ENCODE measurements at regions not wholly inside any gene's neighbourhood (a gene's known extent, or its start where the extent isn't known, plus 50 kb on each side); places are given as distances from the start of the nearest gene placed in this dataset.

DNA sequence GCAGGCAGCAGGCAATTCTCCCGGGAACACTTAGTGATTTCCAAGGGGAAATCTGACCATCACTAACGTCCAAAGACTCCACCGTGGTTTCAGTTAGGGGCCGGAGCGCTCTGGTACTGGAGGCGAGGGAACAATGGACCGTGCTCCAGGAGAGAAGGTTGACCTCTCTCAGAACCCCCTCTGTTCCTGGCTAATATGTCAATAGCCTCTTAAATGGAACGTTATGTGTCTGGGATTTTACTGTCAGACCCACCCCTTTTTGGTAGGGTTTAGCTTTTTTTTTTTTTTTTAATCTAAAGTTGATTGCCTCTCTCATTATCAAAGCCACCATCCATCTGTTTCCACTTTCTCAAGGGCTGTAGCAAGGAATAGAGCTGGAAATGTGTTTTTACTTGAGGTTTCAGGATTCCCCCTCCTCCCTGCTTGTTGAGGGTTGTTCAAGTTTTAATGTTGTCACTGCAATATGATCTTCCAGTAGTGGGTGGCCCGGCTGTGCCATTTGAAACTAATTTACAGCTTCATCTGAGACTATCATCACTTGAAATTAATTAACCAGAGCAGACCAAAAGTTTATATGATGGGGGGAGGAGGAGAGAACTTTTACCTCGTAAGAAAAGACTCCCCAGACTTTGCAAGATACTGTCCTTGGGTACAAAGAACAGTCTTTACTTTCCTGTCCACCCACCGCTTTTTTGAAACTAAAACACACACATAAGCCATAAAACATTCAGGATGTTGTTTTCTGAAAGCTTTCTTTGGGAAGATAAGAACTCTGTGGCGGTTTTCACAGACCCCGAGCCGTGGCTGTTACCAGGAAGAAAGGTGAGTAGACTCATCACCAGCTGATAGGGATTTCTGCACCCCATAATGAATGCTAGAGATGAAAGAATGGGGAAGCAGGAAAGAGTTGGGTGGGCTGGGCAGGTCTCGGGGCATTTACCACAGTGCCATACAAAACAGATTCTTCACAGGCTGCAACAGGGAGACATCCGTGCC, 187.8 kb downstream of the UACA start:
- BruUV-seq (replicated peaks), result no TSS peak
- no peak for DNase-seq (ENCODE audit: extremely low read depth in 1 of 4, low spot score in 3 of 4)
- H2AFZ ChIP-seq (ENCODE audit: low read depth, low read length), result no peak overlapping the region
- in situ Hi-C loops (cut with MboI), result no loop called here
- H3K9me1 ChIP-seq (ENCODE audit: control insufficient read depth, insufficient read depth, low read length), result no peaks in the 10 kb centered on the region
- no peak for FAIRE-seq
- ATAC-seq, result no peak
- no peak overlapping the region for H3K4me3 ChIP-seq
- peaks cover 3 to 26% of the 10 kb centered on the region in 2 experiments; a peak in 3 of 5 replicates for H3K27me3 ChIP-seq (ENCODE audit: control insufficient read depth in 2 of 2, insufficient read depth in 2 of 2, low read length in 2 of 2)
- H3K36me3 ChIP-seq (ENCODE audit: control insufficient read depth, insufficient read depth, low read length), result no peaks in the 10 kb centered on the region
- H3K9me3 ChIP-seq (replicated peaks; ENCODE audit: control insufficient read depth, insufficient read depth, low read depth, low read length), result no peaks in the 10 kb centered on the region
- CTCF ChIA-PET (ENCODE audit: low intra/inter-chr PET ratio), result no interaction called here
- 1% methylated on average over 16 of the region's 16 CpGs for WGBS (ENCODE audit: insufficient coverage, low coverage, missing lambda C conversion rate)
- intact Hi-C loops (cut with micrococcal nuclease), result no loop called here
- H3K4me2 ChIP-seq (ENCODE audit: insufficient read depth, low read length), result no peak overlapping the region
- no peaks in the 10 kb centered on the region for H4K20me1 ChIP-seq (replicated peaks; ENCODE audit: control insufficient read depth, insufficient read depth, low read length)
- no peak overlapping the region for H3K27ac ChIP-seq (ENCODE audit: extremely low read depth, low read depth, low read length)
- H3K9ac ChIP-seq (ENCODE audit: insufficient read depth in 1 of 2, low read depth in 2 of 2, low read length in 2 of 2), result no peak overlapping the region
- POLR2A ChIA-PET, result interaction anchor here (1.6 kb wide), 1 partner anchor 13 kb away, joined by 5 read pairs; no protein-coding TSS in a partner anchor
- H3K4me1 ChIP-seq (replicated peaks in 1 of 2; ENCODE audit: control insufficient read depth in 2 of 2, insufficient read depth in 2 of 2, low read length in 2 of 2), result no peaks in the 10 kb centered on the region
- no peaks in the 10 kb centered on the region for H3K79me2 ChIP-seq (ENCODE audit: control insufficient read depth, insufficient read depth, low read length)
- TF ChIP-seq SAFB2 (IDR thresholded peaks at IDR 0.05; ENCODE audit: borderline replicate concordance, low read depth, low read length, severe bottlenecking) (no peak), ZNF311 (CRISPR knock-in tag; IDR thresholded peaks at IDR 0.05) (no peak), PRPF4 (IDR thresholded peaks at IDR 0.05; ENCODE audit: insufficient read depth, low read depth, low read length, poor library complexity, severe bottlenecking) (no peak), POLR2G (IDR thresholded peaks at IDR 0.05; ENCODE audit: low read depth, low read length) (no peak), SETDB1 (IDR thresholded peaks at IDR 0.05; ENCODE audit: low read length) (no peak), ZNF146 (CRISPR knock-in tag; IDR thresholded peaks at IDR 0.05; ENCODE audit: unreplicated experiment) (no peak), SMAD1 (IDR thresholded peaks at IDR 0.05; ENCODE audit: low read depth, low read length, partially characterized antibody) (no peak), SREBF1 (IDR thresholded peaks at IDR 0.05; ENCODE audit: borderline replicate concordance, low read depth, low read length) (no peak), GTF2E2 (tag; IDR thresholded peaks at IDR 0.05) (no peak), SMARCA4 (IDR thresholded peaks at IDR 0.05) (no peak), ZBTB7A (IDR thresholded peaks at IDR 0.05; ENCODE audit: borderline replicate concordance, control insufficient read depth, low read depth, low read length) (no peak), DDX20 (tag; IDR thresholded peaks at IDR 0.05; ENCODE audit: low read depth) (no peak), ZNF133 (CRISPR knock-in tag; IDR thresholded peaks at IDR 0.05) (no peak), RBBP5 (IDR thresholded peaks at IDR 0.05; ENCODE audit: borderline replicate concordance, insufficient read depth, low read length, poor library complexity, severe bottlenecking) (no peak), VEZF1 (CRISPR knock-in tag; IDR thresholded peaks at IDR 0.05) (no peak)
- TF ChIP-seq, protein P1, sequence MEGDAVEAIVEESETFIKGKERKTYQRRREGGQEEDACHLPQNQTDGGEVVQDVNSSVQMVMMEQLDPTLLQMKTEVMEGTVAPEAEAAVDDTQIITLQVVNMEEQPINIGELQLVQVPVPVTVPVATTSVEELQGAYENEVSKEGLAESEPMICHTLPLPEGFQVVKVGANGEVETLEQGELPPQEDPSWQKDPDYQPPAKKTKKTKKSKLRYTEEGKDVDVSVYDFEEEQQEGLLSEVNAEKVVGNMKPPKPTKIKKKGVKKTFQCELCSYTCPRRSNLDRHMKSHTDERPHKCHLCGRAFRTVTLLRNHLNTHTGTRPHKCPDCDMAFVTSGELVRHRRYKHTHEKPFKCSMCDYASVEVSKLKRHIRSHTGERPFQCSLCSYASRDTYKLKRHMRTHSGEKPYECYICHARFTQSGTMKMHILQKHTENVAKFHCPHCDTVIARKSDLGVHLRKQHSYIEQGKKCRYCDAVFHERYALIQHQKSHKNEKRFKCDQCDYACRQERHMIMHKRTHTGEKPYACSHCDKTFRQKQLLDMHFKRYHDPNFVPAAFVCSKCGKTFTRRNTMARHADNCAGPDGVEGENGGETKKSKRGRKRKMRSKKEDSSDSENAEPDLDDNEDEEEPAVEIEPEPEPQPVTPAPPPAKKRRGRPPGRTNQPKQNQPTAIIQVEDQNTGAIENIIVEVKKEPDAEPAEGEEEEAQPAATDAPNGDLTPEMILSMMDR (IDR thresholded peaks at IDR 0.05 in 2 of 3, conservative IDR thresholded peaks at IDR 0.05 in 1 of 3; ENCODE audit: insufficient read depth in 2 of 3, low read depth in 1 of 3, low read length in 3 of 3), result no peak
- TF ChIP-seq, protein P2, sequence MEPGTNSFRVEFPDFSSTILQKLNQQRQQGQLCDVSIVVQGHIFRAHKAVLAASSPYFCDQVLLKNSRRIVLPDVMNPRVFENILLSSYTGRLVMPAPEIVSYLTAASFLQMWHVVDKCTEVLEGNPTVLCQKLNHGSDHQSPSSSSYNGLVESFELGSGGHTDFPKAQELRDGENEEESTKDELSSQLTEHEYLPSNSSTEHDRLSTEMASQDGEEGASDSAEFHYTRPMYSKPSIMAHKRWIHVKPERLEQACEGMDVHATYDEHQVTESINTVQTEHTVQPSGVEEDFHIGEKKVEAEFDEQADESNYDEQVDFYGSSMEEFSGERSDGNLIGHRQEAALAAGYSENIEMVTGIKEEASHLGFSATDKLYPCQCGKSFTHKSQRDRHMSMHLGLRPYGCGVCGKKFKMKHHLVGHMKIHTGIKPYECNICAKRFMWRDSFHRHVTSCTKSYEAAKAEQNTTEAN (CRISPR knock-in tag; IDR thresholded peaks at IDR 0.05), result no peak
